ENCODE measurements at regions not wholly inside any gene's neighbourhood (a gene's known extent, or its start where the extent isn't known, plus 50 kb on each side); places are given as distances from the start of the nearest gene placed in this dataset.
"Not testable (repeated sequence)": the region's sequence is repeated elsewhere in the genome, so short reads cannot be mapped to it uniquely, and the experiment has no call there.

- DNase-seq: no peak
Observed at GRCh38 chrX:140447150-140447549, 57.7 kb downstream of the SOX3 start.

GRCh38 chrX:140440876-140441275 lies 64.0 kb downstream of the SOX3 start:
- DNase-seq: no peak

GRCh38 chrX:140439476-140439875 lies 65.4 kb downstream of the SOX3 start:
- no peak for DNase-seq

- no peak for DNase-seq
Observed at GRCh38 chrX:140434347-140434746, 70.5 kb downstream of the SOX3 start.

- DNase-seq: no peak
Observed at GRCh38 chrX:140433582-140433981, 71.3 kb downstream of the SOX3 start.

- no peak for DNase-seq
Observed at GRCh38 chrX:140432346-140433175, 72.3 kb downstream of the SOX3 start.

GRCh38 chrX:140431521-140431920 lies 73.3 kb downstream of the SOX3 start:
- DNase-seq: no peak

- DNase-seq: no peak
Observed at GRCh38 chrX:140425712-140426395, 79.0 kb downstream of the SOX3 start.

GRCh38 chrX:140422501-140422900 lies 82.4 kb downstream of the SOX3 start:
- no peak for DNase-seq

GRCh38 chrX:140402131-140402530 lies 102.7 kb downstream of the SOX3 start:
- DNase-seq: not testable (repeated sequence)

GRCh38 chrX:140396326-140396725 lies 108.5 kb downstream of the SOX3 start:
- DNase-seq: not testable (repeated sequence)

GRCh38 chrX:140393507-140393906 lies 111.4 kb downstream of the SOX3 start:
- DNase-seq: no peak

GRCh38 chrX:140391313-140391712 lies 113.6 kb downstream of the SOX3 start:
- no peak for DNase-seq

GRCh38 chrX:140389331-140389730 lies 115.5 kb downstream of the SOX3 start:
- DNase-seq: no peak

GRCh38 chrX:140362861-140363260 lies 142.0 kb downstream of the SOX3 start:
- no peak for DNase-seq

GRCh38 chrX:140360924-140361323 lies 143.9 kb downstream of the SOX3 start:
- no peak for DNase-seq

GRCh38 chrX:140360284-140360683 lies 144.6 kb downstream of the SOX3 start:
- no peak for DNase-seq

GRCh38 chrX:140355922-140356321 lies 148.9 kb downstream of the SOX3 start:
- DNase-seq: no peak

GRCh38 chrX:140355429-140355828 lies 149.4 kb downstream of the SOX3 start:
- DNase-seq: no peak

- DNase-seq: no peak
Observed at GRCh38 chrX:140354431-140355120, 150.3 kb downstream of the SOX3 start.

- no peak for DNase-seq
Observed at GRCh38 chrX:140346729-140347128, 158.1 kb downstream of the SOX3 start.

- DNase-seq: no peak
Observed at GRCh38 chrX:140343226-140343868, 161.5 kb downstream of the SOX3 start.

- no peak for DNase-seq
Observed at GRCh38 chrX:140342410-140342809, 162.5 kb downstream of the SOX3 start.

Data from hematopoietic multipotent progenitor cell treated with erythropoietin and hydrocortisone succinate and interleukin-3 and kit ligand, for 6 days (in vitro differentiated cells).